PC-9 (cell line): ENCODE measurements at regions not wholly inside any gene's neighbourhood (a gene's known extent, or its start where the extent isn't known, plus 50 kb on each side); places are given as distances from the start of the nearest gene placed in this dataset.

Source experiments
- EZH2 ChIP-seq: fragments of 200-600 bp; sonication (generic); IDR thresholded peaks from 2 replicates; pipeline ENCODE4 v1.8.0; 2017; ENCODE audit warnings: antibody characterized with exemption, low read depth
- TF ChIP-seq, protein P1 (sequence below): fragments of 200-600 bp; sonication (generic); conservative IDR thresholded peaks from 2 replicates; pipeline ENCODE4 v1.6.1; 2017; ENCODE audit warnings: mixed run types, antibody characterized with exemption, mild to moderate bottlenecking, moderate library complexity

DNA sequence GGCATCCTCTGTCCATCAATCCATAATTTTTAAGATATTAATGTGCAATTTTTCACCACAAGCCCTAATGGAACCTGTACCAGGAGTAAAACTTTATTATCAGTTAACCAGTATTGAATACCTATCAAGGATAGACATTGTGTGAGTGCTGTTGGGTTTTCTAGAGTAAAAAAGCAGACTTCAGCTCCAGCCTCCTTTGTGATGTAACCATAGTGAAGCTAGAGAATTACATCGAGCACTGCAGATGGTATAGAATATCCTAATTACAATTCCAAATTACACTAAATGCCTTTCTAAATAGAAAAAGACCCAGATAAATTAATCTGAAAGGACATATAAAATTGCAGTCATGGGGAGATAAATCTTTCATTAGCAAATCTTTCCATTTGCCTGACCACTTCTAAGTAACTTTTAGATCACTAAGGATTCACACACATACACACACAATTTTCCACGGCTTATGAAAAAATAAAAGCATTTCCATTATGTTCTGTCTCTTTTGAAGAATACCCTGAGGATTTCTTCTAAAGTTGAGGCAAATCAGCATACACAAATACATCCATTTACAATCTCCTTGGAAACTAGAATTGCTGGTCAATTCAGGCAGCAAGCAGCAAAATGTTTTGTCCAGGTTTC lies 117.1 kb upstream of the TANK start:
- TF ChIP-seq, protein P1, sequence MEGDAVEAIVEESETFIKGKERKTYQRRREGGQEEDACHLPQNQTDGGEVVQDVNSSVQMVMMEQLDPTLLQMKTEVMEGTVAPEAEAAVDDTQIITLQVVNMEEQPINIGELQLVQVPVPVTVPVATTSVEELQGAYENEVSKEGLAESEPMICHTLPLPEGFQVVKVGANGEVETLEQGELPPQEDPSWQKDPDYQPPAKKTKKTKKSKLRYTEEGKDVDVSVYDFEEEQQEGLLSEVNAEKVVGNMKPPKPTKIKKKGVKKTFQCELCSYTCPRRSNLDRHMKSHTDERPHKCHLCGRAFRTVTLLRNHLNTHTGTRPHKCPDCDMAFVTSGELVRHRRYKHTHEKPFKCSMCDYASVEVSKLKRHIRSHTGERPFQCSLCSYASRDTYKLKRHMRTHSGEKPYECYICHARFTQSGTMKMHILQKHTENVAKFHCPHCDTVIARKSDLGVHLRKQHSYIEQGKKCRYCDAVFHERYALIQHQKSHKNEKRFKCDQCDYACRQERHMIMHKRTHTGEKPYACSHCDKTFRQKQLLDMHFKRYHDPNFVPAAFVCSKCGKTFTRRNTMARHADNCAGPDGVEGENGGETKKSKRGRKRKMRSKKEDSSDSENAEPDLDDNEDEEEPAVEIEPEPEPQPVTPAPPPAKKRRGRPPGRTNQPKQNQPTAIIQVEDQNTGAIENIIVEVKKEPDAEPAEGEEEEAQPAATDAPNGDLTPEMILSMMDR: no peak
- TF ChIP-seq EZH2: no peak
